Endometrial microvascular endothelial cells (primary cell): ENCODE measurements at regions not wholly inside any gene's neighbourhood (a gene's known extent, or its start where the extent isn't known, plus 50 kb on each side); places are given as distances from the start of the nearest gene placed in this dataset.
"Not testable (repeated sequence)": the region's sequence is repeated elsewhere in the genome, so short reads cannot be mapped to it uniquely, and the experiment has no call there.

Source experiments
- in situ Hi-C: cut with HindIII; loops from 2 replicates; pipeline ENCODE4 v1.10.0; 2017; ENCODE audit warnings: low sequenced_read_pairs, low pct_unique_long_range_greater_than_20kb; ENCODE audit errors: inconsistent ontology term

DNA sequence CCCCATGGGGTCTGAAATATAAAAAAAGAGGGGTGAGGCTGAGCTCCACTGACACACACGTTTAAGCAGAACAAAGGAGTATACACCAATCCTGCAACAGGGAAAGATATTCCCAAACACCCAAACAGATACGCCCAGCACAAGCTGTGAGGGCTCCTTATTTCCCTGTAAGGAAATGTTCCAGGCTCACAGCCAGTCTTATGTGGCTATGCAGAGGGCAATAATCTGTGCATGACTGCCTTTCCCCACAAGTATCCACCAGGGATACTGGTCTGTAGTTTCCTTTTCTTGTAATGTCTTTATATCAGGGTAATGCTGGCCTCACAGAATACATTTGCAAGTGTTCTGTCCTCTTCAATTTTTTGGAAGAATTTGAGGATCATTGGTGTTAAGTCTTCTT is 141.7 kb upstream of the DAAM1 start:
- in situ Hi-C loops, result no loop called here

DNA sequence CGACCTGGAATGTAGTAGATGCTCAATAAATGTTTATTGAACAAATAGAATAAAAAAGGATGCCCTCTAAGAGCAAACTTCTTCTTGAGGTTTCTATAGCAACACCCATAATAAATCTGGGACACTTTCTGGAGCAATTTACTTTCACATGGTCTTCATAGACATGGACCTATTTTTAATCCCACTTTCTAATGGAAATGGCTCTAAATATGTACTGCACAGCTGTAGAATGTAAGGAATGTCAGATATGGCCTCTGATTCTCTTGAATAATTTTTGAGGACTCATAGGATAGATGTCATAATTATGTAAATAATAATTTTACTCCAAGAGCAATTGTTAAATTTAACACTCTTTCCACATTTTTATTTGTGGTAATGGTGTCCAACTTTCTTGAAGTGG is 133.5 kb upstream of the DAAM1 start:
- in situ Hi-C loops, result no loop called here

DNA sequence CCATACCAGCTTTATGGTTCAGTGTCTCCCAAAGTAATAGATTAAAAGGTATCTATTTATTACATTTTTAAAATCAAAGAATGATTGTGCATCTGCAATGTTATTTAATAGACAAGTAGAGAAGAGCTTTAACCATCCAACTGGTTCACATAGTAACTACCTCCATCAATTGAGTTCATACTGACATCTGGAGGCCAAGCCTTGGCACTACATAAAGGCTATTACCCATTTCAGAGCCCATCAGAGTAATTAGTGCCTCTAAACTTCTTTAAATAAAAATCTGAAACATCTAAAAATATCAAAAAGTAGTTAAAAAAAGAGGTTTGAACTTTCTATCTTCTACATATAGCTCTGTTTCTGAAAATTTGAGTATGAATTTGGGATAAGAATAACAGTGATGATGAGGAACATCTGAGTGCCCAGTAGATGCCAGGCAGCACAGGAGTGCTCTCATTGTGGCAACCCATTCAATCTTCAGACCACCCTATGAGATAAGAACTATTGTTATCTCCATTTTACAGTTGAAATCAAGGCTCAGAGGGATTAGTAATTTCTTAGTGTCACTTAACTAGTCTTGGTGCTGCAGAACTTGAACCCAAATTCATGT is 132.9 kb upstream of the DAAM1 start:
- in situ Hi-C loops, result no loop called here

DNA sequence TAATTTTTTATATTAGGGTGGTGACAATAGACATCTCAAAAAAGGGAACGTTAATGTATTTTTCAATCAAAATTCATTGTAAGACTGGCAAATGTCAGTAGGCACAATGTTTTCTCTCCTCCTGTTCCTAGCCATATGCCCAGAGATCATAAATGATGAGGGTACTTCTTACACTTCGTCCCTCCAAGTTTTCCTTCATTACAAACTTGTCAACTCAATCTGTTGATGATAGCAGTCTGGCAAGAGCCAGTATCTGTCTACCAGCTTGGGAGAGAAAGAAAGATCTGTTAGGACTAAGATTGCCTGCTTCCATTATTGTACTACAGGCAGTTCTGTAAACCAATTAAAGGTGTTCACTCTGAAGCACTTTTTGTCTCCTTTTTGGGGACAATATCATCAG is 130.9 kb upstream of the DAAM1 start:
- in situ Hi-C loops, result no loop called here

DNA sequence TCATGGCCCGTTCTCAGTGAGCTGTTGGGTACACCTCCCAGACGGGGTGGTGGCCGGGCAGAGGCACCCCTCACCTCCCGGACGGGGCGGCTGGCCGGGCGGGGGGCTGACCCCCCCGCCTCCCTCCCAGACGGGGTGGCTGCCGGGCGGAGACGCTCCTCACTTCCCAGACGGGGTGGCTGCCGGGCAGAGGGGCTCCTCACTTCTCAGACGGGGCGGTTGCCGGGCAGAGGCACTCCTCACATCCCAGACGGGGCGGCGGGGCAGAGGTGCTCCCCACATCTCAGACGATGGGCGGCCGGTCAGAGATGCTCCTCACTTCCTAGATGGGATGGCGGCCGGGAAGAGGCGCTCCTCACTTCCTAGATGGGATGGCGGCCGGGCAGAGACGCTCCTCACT is 129.7 kb upstream of the DAAM1 start:
- in situ Hi-C loops, result not testable (repeated sequence)

DNA sequence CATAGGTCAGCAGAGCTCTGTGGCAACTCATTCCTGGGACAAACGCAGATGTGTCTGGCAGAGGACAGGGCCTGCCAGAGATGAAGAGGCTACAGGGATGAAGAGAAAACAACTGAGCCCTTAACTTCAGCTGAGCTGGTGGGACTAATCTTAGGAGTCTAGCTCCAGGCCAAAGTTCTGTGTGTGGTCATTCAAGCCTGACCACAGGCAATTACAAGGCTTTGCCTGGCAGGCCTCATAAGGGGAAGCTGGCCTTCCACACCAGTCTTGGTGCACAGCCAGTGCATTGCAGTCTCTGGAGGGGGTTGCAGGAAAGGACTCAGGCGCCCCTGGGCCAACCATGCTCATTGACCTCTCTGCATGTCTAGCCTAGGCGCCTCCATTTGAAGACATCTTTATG is 127.6 kb upstream of the DAAM1 start:
- in situ Hi-C loops, result no loop called here

DNA sequence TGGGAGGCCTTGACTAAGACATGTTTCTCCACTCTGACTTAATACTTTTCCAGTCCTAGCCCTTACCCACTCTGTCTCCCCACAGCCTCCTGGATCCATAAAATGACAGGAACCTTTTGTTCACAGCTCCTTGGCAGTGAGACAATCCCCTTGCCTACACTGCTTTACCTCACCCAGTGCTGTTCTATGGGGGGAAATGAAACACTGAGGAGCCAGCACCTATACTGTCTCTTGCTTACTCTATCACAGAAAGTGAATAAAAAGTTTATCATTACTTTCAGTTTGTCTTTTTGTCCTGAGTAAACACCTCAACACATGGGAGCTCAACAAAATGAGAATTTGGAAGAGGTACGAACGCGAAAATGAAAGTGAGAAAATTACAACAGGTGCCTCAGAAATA is 127.2 kb upstream of the DAAM1 start:
- in situ Hi-C loops, result no loop called here

DNA sequence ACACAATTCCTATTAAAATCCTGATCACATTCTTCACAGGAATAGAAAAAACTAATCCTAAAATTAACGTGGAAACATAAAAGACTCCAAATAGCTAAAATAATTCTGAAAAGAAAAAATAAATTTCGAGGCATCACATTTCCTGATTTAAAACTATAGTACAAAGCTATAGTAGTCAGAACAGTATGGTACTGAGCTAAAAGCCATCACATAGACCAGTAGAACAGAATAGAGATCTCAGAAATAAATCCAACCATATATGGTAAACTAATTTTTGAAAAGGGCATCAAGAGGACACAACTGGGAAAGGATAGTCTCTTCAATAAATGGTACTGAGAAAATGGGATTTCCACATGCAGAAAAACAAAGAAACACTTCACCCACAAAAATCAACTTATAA is 125.2 kb upstream of the DAAM1 start:
- in situ Hi-C loops, result no loop called here

DNA sequence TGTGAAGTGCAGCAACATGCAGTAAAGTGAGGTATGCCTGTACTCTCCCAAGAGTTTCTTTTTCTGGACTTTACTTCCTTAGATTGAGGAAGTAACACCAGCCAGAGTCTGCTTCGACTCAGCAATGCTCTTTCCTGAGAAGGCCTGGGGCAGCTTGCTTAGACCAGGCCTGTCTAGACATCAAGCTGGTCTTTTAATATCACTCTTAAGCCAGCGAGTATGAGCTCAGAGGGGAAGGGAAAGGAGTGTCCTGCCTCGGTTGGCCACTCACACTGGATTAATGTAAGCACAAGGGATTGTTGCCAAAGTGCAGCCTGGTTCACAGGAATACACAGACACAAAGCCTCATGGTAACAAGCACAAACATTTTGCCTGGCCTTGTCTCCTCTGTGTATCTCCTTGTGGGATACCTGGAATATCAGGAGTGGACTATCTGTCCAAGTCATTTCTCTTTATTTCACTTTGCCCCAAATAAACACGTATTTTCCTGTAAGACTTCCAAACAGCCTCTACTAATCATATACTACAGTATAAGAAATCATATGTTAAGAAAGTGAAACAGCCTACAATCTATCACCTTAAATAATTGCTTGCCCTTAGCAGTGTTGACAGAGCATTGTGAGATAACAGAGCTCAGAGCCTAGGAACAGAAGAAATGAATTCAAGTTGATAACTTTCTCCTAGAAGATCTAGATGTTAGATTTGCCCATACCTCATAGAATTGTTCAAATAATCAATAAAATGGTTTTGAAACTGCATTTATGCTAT is 121.2 kb upstream of the DAAM1 start:
- in situ Hi-C loops, result no loop called here

DNA sequence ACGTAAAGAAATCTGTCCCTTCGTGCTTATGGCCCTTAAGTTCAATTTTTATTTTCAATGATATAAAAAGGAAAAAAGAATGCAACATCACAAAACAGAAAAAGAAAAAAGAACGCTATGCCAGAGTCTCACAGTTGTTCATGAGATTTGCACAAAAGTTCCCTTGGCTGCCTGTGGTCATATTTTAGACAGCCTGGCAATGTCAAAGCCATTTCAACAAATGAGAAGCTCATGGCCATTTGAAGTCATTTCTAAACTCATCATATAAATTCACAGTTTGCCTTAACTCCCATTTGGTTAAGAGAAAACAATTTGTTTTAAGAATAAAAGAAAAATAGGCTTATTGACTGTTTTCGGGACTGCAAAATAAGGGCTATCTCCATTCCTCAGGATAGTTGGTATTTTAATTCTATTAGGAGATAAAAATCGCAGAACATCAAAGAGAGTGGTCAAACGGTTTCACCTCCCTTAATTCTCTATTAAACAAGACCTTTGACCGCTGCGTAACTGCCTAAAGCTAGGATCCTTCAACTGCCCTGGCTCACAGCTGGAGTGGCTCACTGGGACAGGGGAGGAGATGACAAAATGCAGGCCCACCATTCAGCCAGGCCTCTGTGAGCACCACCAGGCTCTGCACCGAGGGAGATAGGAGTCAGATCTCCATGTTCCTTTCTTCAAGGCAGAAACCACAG is 119.2 kb upstream of the DAAM1 start:
- in situ Hi-C loops, result no loop called here

DNA sequence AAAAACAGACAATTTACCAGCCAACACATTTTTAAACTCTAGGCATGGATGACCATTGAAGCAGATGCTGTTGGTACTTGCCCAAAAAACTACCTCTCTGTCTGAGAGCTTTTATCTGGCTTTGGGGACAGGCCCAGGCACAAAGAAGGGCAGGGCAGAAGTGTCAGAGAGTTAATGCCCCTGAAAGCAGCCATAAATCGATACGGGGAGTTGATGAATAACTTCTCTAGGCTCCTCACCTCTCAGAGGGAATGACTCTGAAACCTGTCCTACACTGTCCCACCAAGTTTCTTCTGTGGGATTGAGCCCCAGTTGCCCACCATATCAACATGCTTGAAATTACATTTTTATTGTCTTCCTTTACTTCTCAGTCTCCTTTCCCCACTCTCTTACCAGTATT is 113.0 kb upstream of the DAAM1 start:
- in situ Hi-C loops, result no loop called here

DNA sequence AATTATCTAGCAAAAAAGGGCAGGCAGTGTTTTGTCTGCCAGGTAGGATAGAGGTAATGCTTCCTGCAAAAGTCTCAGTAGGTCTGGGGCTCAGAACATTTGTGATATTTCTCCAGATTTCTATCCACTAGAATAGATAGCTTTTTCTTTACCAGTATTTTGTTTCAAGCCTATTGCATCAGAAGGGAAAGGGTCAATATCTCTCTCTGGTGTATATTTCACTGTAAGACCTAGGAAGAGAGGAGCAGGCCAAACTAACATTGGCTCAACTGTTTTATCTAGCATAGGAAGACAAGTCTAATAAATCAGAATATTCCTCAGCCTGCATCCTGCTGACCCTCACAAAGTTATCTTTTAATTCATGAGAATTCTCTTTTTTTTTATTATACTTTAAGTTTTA is 106.7 kb upstream of the DAAM1 start:
- in situ Hi-C loops, result no loop called here

DNA sequence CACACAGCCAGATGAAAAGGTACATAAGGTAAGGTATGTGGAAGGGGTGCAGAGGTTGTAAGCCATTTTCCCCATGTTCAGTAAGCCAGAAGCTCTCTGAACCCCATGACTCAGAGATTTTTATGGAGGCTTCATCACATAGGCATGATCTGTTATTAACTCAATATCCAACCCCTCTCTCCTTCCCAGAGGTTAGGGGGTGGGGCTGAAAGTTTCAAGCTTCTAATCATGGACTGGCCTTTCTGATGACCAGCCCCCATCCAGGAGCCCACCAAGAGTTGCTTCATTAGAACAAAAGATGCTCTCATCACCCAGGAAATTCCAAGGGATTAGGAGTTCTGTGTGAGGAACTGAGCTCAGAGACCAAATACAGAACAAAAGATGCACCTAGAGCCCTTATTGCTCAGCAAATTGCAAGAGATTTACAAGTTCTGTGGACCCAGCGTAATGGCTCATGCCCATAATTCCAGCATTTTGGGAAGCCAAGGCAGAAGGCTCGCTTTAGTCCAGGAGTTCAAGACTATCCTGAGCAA is 103.2 kb upstream of the DAAM1 start:
- in situ Hi-C loops, result no loop called here

DNA sequence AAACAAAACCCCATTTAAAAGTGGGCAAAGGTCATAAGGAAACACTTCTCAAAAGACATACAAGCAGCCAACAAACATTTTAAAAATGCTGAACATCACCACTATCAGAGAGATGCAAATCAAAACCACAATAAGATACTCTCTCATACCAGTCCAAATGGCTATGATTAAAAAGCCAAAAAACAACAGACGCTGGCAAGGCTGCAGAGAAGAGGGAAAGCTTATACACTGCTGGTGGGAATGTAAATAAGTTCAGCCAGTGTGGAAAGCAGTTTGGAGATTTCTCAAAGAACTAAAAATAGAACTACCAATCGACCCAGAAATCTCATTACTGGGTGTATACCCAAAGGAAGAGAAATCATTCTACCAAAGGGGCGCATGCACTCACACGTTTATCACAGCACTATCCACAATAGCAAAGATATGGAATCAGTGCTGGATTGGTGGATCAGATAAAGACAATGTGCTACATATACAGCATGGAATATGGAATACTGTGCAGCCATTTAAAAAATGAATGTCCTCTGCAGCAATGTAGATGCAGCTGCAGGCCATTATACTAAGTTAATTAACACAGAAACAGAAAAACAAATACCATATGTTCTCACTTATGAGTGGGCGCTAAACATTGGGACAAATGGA is 102.1 kb upstream of the DAAM1 start:
- in situ Hi-C loops, result no loop called here

DNA sequence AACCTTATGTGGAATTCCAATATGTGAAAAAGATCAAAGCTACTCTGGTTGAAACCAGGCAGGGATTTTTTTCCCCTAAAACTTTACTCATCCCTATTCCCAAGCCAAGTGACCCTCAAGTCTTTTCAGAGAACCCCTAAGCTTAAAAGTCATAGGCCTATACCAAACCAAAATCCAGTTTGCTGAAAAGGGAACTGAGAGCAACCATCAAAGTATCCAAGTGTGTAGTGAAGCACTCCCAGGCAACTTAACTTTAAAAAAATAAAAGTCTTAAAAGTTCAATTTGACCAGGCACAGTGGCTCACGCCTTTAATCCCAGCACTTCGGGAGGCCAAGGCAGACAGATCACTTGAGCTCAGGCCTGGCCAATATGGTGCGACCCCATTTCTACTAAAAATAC is 101.2 kb upstream of the DAAM1 start:
- in situ Hi-C loops, result no loop called here

DNA sequence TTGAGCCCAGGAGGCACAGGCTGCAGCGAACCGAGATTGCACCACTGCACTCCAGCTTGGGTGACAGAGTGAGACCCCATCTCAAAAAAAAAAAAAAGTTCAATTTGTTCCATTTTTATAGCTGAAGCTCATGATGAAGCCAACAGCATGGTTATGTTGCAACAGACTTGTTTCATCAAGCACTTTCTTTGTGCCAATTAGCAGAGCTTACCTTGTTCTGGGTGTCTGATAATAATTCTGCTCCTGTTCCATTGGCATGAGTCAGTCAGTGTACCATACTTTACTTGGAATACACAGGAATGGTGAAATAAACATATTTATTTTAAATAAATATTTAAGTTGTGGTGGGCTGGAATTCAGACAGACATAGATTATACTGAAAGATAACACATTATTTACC is 100.8 kb upstream of the DAAM1 start:
- in situ Hi-C loops, result no loop called here

DNA sequence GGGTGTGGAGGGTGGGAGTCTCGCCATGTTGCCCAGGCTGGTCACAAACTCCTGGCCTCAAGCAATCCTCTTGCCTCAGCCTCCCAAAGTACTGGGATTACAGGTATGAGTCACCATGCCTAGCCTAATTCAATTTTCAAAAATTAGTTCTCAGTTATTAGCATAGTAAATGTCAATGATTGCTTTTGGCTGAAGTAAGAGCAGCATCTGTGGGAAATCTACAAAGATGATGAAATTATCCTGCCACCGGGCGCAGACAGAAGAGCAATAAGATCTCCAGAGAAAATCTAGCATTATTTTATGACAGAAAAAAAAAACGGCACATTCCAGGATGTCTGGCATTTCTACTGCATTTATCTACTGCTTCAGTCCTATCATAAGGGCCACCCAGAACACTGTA is 97.9 kb upstream of the DAAM1 start:
- in situ Hi-C loops, result no loop called here

DNA sequence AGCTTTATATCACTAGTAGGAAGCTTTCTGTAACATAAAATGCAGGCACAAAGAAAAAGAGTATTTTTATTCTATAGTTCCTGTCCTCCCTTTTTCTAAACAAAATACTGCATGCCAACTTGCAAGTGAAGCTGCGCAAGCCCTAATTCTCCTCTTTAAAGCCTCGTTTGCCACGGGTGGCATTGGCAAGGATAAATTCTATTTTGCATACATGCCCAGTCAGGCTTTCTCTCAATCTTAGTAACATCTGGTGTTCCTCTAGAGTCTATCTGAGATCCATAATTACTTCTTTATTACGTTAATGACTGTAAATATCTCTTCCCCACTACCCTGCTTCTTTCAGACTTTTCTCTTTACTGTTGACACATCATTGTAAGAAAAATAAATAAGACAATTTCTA is 97.1 kb upstream of the DAAM1 start:
- in situ Hi-C loops, result no loop called here

DNA sequence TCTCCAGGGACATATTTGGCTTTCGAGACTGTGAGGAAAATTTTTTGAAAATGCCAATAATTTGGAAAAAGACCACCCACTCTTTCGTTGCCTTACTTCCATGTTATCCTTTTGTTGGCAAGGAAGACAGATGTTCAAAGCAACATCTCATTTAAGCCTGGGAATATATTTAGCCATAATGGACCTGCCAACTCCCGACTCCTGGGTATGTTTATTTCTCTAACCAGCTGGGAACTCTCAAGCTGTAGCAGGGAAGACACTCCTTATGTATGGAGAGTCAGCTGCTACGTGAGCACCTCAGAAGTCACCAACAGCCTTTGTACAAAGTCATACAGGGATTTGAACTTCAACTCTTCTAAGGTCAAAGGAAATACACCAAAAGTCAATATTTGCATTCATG is 96.5 kb upstream of the DAAM1 start:
- in situ Hi-C loops, result no loop called here

DNA sequence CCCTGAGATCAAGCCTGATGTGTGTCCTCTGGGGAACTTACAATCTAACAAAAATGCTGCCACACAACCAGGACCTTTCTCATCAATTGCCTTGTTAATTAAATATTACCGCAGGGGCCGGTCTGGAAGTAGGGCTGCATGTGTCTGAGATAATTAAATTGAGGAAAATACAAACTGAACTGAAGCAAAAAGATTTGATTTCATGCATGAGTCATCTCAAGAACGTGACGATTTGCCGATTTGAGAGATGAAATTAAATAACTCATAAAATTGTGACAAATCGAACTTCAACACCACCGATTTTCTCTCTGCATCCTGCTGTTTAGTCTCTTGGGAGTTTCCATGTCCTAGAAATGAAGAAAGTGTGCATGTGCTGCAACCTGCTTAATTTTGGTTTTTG is 94.6 kb upstream of the DAAM1 start:
- in situ Hi-C loops, result no loop called here
